A673 (cell line): ENCODE measurements at regions not wholly inside any gene's neighbourhood (a gene's known extent, or its start where the extent isn't known, plus 50 kb on each side); places are given as distances from the start of the nearest gene placed in this dataset.

Experiments used
- BruUV-seq: library from RNA; stranded (reverse); fragments of 400-500 nt; replicated peaks from 2 replicates; lab custom pipeline; 2021; lab: Mats Ljungman, UMichigan
- CTCF ChIA-PET: fragments of 300-600 bp; sonication (Branson Sonifier 250); formaldehyde crosslinking; loops from one replicate; lab custom pipeline; 2022; ENCODE audit warnings: antibody characterized with exemption; lab: Charles Lee
- POLR2A ChIA-PET: fragments of 300-600 bp; sonication (Branson Sonifier 250); formaldehyde crosslinking; loops from one replicate; lab custom pipeline; 2022; ENCODE audit warnings: antibody characterized with exemption; ENCODE audit not compliant: low non-redundant PET; lab: Charles Lee
- DNase-seq: peaks from one replicate; pipeline ENCODE4 v3.0.0-alpha.2; 2015; ENCODE audit warnings: low spot score
- H3K27ac ChIP-seq: fragments of 200-600 bp; sonication (generic); 2 replicates; pipeline ENCODE4 v1.5.1; 2016; ENCODE audit warnings: mixed run types, low read depth, mild to moderate bottlenecking, mixed read lengths, antibody characterized with exemption, low read length; ENCODE audit not compliant: poor library complexity, severe bottlenecking
- H3K27me3 ChIP-seq: fragments of 200-600 bp; sonication (generic); replicated peaks from 2 replicates; pipeline ENCODE4 v1.6.1; 2017; ENCODE audit warnings: mixed run types, low read depth, mild to moderate bottlenecking, mixed read lengths, antibody characterized with exemption, low read length; ENCODE audit not compliant: insufficient read depth, poor library complexity
- H3K36me3 ChIP-seq: fragments of 200-600 bp; sonication (generic); 2 replicates; pipeline ENCODE4 v1.6.1; 2016; ENCODE audit warnings: mixed run types, mild to moderate bottlenecking, mixed read lengths, antibody characterized with exemption, low read length; ENCODE audit not compliant: insufficient read depth, poor library complexity, severe bottlenecking
- H3K4me1 ChIP-seq: fragments of 200-600 bp; sonication (generic); 2 replicates; pipeline ENCODE4 v1.6.1; 2017; ENCODE audit warnings: mixed run types, mild to moderate bottlenecking, mixed read lengths, antibody characterized with exemption, low read length; ENCODE audit not compliant: insufficient read depth, poor library complexity, severe bottlenecking
- H3K4me3 ChIP-seq: fragments of 200-600 bp; sonication (generic); 2 replicates; pipeline ENCODE4 v1.5.1; 2016; ENCODE audit warnings: low read depth, mixed run types, mild to moderate bottlenecking, mixed read lengths, low read length; ENCODE audit not compliant: poor library complexity, severe bottlenecking
- H3K9me3 ChIP-seq: fragments of 200-600 bp; sonication (generic); 2 replicates; pipeline ENCODE4 v1.6.1; 2016; ENCODE audit warnings: mixed run types, low read depth, mild to moderate bottlenecking, mixed read lengths, antibody characterized with exemption, low read length; ENCODE audit not compliant: poor library complexity, severe bottlenecking
- CTCF ChIP-seq: fragments of 300-800, 200-600 bp; sonication (generic); conservative IDR thresholded peaks from 2 replicates; pipeline ENCODE4 v1.5.1; 2017; ENCODE audit warnings: low read depth, mild to moderate bottlenecking, antibody characterized with exemption, low read length, moderate library complexity, mixed read lengths
- EZH2 ChIP-seq: fragments of 200-600 bp; sonication (generic); IDR thresholded peaks from 2 replicates; pipeline ENCODE4 v1.6.1; 2017; ENCODE audit warnings: borderline replicate concordance, low read depth, mild to moderate bottlenecking, mixed read lengths, antibody characterized with exemption, low read length; ENCODE audit not compliant: poor library complexity, severe bottlenecking
- intact Hi-C: fragments of 100-400 bp; cut with micrococcal nuclease; formaldehyde crosslinking; loops from one replicate; pipeline ENCODE4 v1.10.0; 2022; ENCODE audit not compliant: unreplicated experiment

- no peaks in the 10 kb centered on the region for H3K4me1 ChIP-seq
- H3K27ac ChIP-seq, result no peak overlapping the region
- no peaks in the 10 kb centered on the region for H3K36me3 ChIP-seq
- DNase-seq, result no peak
- no peak overlapping the region for H3K4me3 ChIP-seq
- peaks cover 21% of the 10 kb centered on the region for H3K27me3 ChIP-seq
- H3K9me3 ChIP-seq, result no peaks in the 10 kb centered on the region
- POLR2A ChIA-PET, result no interaction called here
- CTCF ChIA-PET, result no interaction called here
- intact Hi-C loops, result no loop called here
- TF ChIP-seq EZH2 (no peak), CTCF (no peak)
- BruUV-seq, result no TSS peak
Measured at GRCh38 chr20:46798430-46798829, 89.0 kb downstream of the SLC2A10 start.

GRCh38 chr20:46799781-46800408 lies 90.4 kb downstream of the SLC2A10 start:
- Histone ChIP-seq H3K4me3 (no peak overlapping the region), H3K27ac (no peak overlapping the region), H3K9me3 (no peaks in the 10 kb centered on the region), H3K4me1 (no peaks in the 10 kb centered on the region), H3K27me3 (peaks cover 34% of the 10 kb centered on the region), H3K36me3 (no peaks in the 10 kb centered on the region)
- DNase-seq, result no peak
- TF ChIP-seq CTCF (no peak), EZH2 (no peak)
- no TSS peak for BruUV-seq
- CTCF ChIA-PET, result no interaction called here
- intact Hi-C loops, result no loop called here
- POLR2A ChIA-PET, result no interaction called here

GRCh38 chr20:46800409-46800804 lies 91.0 kb downstream of the SLC2A10 start:
- ChIA-PET POLR2A (no interaction called here), CTCF (no interaction called here)
- no peaks in the 10 kb centered on the region for H3K36me3 ChIP-seq
- no peak for DNase-seq
- no peak overlapping the region for H3K27ac ChIP-seq
- no peaks in the 10 kb centered on the region for H3K4me1 ChIP-seq
- peaks cover 39% of the 10 kb centered on the region for H3K27me3 ChIP-seq
- no peaks in the 10 kb centered on the region for H3K9me3 ChIP-seq
- intact Hi-C loops, result no loop called here
- BruUV-seq, result no TSS peak
- no peak overlapping the region for H3K4me3 ChIP-seq
- no peak for TF ChIP-seq CTCF
- TF ChIP-seq EZH2, result no peak
